ENCODE measurements at regions not wholly inside any gene's neighbourhood (a gene's known extent, or its start where the extent isn't known, plus 50 kb on each side); places are given as distances from the start of the nearest gene placed in this dataset.
"Not testable (repeated sequence)": the region's sequence is repeated elsewhere in the genome, so short reads cannot be mapped to it uniquely, and the experiment has no call there.

DNA sequence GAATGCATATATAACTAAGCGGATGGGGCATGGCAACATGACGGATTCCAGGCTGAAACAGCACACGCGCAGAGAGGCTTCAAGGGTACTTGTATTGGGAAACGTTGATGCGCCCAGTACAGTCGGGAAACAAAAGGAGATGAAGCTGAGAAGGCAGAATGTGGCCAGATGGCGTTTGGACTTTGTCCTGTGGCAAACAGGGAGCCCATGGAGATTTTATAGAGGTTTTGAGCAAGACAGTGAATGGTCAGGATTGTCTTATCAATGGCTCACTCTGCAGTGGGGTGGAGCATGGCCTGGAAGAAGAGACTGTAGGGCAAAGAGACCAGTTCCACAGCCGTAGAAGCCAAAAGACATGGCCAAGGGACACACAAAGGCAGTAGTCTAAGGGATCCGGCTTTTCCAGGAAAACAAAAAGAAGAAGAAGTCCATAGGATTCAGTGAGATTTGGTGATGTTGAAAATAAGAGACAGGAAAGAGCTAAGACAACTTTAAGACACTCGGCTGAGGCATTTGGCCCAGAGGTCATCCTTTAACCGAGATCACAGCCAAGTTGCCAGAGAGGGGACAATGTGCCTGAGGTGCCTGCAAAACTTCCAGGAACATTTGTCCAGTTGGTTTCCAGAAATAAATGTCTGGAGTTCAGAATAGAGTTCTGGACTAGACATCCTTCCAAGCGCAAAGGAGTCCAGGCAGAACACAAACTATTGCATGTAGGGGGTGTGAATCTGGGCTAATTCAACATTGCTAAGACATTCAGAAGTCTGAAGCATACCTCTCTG lies 123.0 kb upstream of the RREB1 start:
- ATAC-seq (ENCODE audit: insufficient read depth, low FRiP score) (no peak), DNase-seq (peak in 1 of 3 donors; percentile 18)
- no peak overlapping the region for H3K27ac ChIP-seq (ENCODE audit: low read depth in 1 of 2, low read length in 1 of 2)
- no peak overlapping the region for H3K9ac ChIP-seq (ENCODE audit: insufficient read depth in 1 of 2, low read length in 2 of 2)
- H3K4me1 ChIP-seq (ENCODE audit: control insufficient read depth in 5 of 5, insufficient read depth in 5 of 5, low read length in 5 of 5), result peaks cover 0 to 10% (median 5%) of the 10 kb centered on the region in 5 donors
- TF ChIP-seq, protein P1, sequence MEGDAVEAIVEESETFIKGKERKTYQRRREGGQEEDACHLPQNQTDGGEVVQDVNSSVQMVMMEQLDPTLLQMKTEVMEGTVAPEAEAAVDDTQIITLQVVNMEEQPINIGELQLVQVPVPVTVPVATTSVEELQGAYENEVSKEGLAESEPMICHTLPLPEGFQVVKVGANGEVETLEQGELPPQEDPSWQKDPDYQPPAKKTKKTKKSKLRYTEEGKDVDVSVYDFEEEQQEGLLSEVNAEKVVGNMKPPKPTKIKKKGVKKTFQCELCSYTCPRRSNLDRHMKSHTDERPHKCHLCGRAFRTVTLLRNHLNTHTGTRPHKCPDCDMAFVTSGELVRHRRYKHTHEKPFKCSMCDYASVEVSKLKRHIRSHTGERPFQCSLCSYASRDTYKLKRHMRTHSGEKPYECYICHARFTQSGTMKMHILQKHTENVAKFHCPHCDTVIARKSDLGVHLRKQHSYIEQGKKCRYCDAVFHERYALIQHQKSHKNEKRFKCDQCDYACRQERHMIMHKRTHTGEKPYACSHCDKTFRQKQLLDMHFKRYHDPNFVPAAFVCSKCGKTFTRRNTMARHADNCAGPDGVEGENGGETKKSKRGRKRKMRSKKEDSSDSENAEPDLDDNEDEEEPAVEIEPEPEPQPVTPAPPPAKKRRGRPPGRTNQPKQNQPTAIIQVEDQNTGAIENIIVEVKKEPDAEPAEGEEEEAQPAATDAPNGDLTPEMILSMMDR (IDR thresholded peaks at IDR 0.05; ENCODE audit: control extremely low read depth, extremely low read depth), result no peak
- no peaks in the 10 kb centered on the region for H3K9me3 ChIP-seq (ENCODE audit: control insufficient read depth in 4 of 4, insufficient read depth in 3 of 4, low read length in 3 of 4)
- 90 to 96% methylated on average over 13 of the region's 13 CpGs for WGBS, 2 donors
- H3K36me3 ChIP-seq (ENCODE audit: control insufficient read depth in 4 of 4, insufficient read depth in 4 of 4, low read length in 4 of 4), result no peaks in the 10 kb centered on the region
- no peaks in the 10 kb centered on the region for H3K27me3 ChIP-seq (ENCODE audit: control insufficient read depth in 3 of 3, insufficient read depth in 3 of 3, low read length in 2 of 3)
- no peak overlapping the region for H3K4me3 ChIP-seq

DNA sequence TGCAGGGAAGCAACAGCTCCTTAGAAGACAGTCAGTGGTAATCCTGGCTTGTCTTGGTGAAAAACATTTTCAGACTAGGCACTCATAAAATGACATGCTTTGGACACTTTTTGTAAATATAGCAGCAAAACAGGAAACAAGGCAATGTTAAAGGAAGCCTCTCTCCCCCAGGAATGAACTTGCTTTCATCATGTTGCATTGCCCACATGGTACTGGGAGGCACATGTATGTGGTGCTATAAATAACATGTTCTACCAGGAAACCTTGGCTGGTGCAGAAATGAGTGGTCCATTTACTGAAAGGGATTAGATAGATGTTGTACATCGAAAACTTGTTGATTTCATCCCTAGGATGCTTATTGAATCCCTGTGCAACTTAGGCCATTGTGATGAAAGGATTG lies 121.4 kb upstream of the RREB1 start:
- DNase-seq (no peak), ATAC-seq (ENCODE audit: insufficient read depth, low FRiP score) (no peak)
- Histone ChIP-seq H3K9me3 (ENCODE audit: control insufficient read depth in 4 of 4, insufficient read depth in 3 of 4, low read length in 3 of 4) (no peaks in the 10 kb centered on the region), H3K4me1 (ENCODE audit: control insufficient read depth in 5 of 5, insufficient read depth in 5 of 5, low read length in 5 of 5) (peaks cover 0 to 6% (median 3%) of the 10 kb centered on the region in 5 donors), H3K9ac (ENCODE audit: insufficient read depth in 1 of 2, low read length in 2 of 2) (no peak overlapping the region), H3K36me3 (ENCODE audit: control insufficient read depth in 4 of 4, insufficient read depth in 4 of 4, low read length in 4 of 4) (no peaks in the 10 kb centered on the region), H3K27ac (ENCODE audit: low read depth in 1 of 2, low read length in 1 of 2) (no peak overlapping the region), H3K27me3 (ENCODE audit: control insufficient read depth in 3 of 3, insufficient read depth in 3 of 3, low read length in 2 of 3) (no peaks in the 10 kb centered on the region), H3K4me3 (no peak overlapping the region)
- TF ChIP-seq, protein P1 (IDR thresholded peaks at IDR 0.05; ENCODE audit: control extremely low read depth, extremely low read depth), result no peak
- 93 to 96% methylated on average over 1 of the region's 1 CpG for WGBS, 2 donors

DNA sequence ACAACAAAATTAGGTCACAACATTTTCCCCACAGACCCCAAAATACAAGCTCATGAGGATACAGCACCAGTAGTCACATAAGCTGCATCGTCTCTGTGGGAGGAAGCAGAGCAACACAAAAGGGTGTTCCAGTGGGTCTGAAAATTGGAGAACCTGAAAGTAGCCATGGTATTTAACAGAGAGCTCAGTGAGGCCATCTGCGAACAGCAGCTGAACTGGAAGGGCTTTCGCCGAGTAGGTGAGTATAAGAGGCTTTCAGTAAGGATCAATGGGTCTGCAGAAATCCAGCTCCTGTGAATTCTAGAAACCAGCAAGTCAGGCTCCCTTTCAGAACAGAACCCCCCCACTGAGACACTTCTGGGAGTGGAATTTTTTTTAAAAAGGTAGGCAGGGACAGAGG lies 120.0 kb upstream of the RREB1 start:
- DNase-seq (no peak), ATAC-seq (ENCODE audit: insufficient read depth, low FRiP score) (no peak)
- Histone ChIP-seq H3K4me3 (no peak overlapping the region), H3K27ac (ENCODE audit: low read depth in 1 of 2, low read length in 1 of 2) (no peak overlapping the region), H3K36me3 (ENCODE audit: control insufficient read depth in 4 of 4, insufficient read depth in 4 of 4, low read length in 4 of 4) (no peaks in the 10 kb centered on the region), H3K9ac (ENCODE audit: insufficient read depth in 1 of 2, low read length in 2 of 2) (no peak overlapping the region), H3K4me1 (ENCODE audit: control insufficient read depth in 5 of 5, insufficient read depth in 5 of 5, low read length in 5 of 5) (peaks cover 0 to 3% (median 0%) of the 10 kb centered on the region in 5 donors), H3K9me3 (ENCODE audit: control insufficient read depth in 4 of 4, insufficient read depth in 3 of 4, low read length in 3 of 4) (no peaks in the 10 kb centered on the region), H3K27me3 (ENCODE audit: control insufficient read depth in 3 of 3, insufficient read depth in 3 of 3, low read length in 2 of 3) (no peaks in the 10 kb centered on the region)
- TF ChIP-seq, protein P1 (IDR thresholded peaks at IDR 0.05; ENCODE audit: control extremely low read depth, extremely low read depth), result no peak
- 82 to 86% methylated on average over 4 of the region's 4 CpGs for WGBS, 2 donors

DNA sequence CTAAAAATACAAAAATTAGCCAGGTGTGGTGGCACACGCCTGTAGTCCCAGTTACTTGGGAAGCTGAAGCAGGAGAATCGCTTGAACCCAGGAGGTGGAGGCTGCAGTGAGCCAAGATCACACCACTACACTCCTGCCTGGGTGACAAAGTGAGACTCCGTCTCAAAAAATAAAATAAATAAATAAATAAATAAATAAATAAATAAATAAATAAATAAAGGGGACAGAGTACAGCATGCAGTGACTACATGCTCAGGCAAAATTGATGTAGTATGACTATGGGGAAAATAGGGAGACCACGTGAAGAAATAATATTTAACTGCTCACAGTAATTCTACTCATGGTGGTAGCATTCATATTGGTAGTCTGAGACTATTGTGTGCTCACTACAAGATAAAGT lies 117.7 kb upstream of the RREB1 start:
- H3K36me3 ChIP-seq (ENCODE audit: control insufficient read depth in 4 of 4, insufficient read depth in 4 of 4, low read length in 4 of 4); ATAC-seq (ENCODE audit: insufficient read depth, low FRiP score): not testable (repeated sequence)

More for the DNA sequence above, 117.7 kb upstream of the RREB1 start:
- not testable (repeated sequence) for H3K27ac ChIP-seq (ENCODE audit: low read depth in 1 of 2, low read length in 1 of 2); H3K9ac ChIP-seq (ENCODE audit: insufficient read depth in 1 of 2, low read length in 2 of 2); H3K9me3 ChIP-seq (ENCODE audit: control insufficient read depth in 4 of 4, insufficient read depth in 3 of 4, low read length in 3 of 4); H3K27me3 ChIP-seq (ENCODE audit: control insufficient read depth in 3 of 3, insufficient read depth in 3 of 3, low read length in 2 of 3); H3K4me3 ChIP-seq; H3K4me1 ChIP-seq (ENCODE audit: control insufficient read depth in 5 of 5, insufficient read depth in 5 of 5, low read length in 5 of 5); DNase-seq
- 96 to 100% methylated on average over 4 of the region's 4 CpGs for WGBS, 2 donors

Data from lung (tissue), 11 donors.